ENCODE measurements at regions not wholly inside any gene's neighbourhood (a gene's known extent, or its start where the extent isn't known, plus 50 kb on each side); places are given as distances from the start of the nearest gene placed in this dataset.

DNA sequence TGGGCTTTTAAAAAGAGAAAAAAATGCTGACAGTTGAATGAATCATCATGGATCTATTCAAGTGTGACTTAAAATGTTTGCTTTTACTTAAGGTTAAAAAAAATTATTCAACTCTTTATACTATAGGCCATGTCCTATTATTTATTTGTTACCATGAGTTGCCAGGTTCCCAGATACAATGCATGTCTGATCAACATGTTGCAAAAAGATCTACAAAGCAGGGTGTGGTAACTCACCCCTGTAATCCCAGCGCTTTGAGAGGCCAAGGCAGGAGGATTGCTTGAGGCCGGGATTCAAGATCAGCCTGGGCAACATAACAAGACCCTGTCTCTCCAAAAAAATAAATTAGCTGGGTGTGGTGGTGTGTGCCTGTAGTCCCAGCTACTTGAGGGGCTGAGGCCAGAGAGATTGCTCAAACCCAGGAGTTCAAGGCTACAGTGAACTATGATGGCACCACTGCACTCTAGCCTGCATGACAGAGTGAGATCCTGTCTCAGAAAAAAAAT lies 460.8 kb downstream of the BCAT1 start:
- Mint-ChIP-seq H3K4me3 (ENCODE audit: unreplicated experiment) (no peak overlapping the region), H3K36me3 (ENCODE audit: low read depth, unreplicated experiment) (no peaks in the 10 kb centered on the region), H3K27me3 (ENCODE audit: unreplicated experiment) (no peaks in the 10 kb centered on the region), H3K27ac (ENCODE audit: unreplicated experiment) (no peak overlapping the region), H3K9me3 (ENCODE audit: unreplicated experiment) (no peaks in the 10 kb centered on the region), H3K4me1 (ENCODE audit: unreplicated experiment) (no peaks in the 10 kb centered on the region)
- DNase-seq (ENCODE audit: low spot score), result no peak
- TF ChIP-seq, protein P1, sequence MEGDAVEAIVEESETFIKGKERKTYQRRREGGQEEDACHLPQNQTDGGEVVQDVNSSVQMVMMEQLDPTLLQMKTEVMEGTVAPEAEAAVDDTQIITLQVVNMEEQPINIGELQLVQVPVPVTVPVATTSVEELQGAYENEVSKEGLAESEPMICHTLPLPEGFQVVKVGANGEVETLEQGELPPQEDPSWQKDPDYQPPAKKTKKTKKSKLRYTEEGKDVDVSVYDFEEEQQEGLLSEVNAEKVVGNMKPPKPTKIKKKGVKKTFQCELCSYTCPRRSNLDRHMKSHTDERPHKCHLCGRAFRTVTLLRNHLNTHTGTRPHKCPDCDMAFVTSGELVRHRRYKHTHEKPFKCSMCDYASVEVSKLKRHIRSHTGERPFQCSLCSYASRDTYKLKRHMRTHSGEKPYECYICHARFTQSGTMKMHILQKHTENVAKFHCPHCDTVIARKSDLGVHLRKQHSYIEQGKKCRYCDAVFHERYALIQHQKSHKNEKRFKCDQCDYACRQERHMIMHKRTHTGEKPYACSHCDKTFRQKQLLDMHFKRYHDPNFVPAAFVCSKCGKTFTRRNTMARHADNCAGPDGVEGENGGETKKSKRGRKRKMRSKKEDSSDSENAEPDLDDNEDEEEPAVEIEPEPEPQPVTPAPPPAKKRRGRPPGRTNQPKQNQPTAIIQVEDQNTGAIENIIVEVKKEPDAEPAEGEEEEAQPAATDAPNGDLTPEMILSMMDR (IDR thresholded peaks at IDR 0.05; ENCODE audit: unreplicated experiment), result no peak

- H3K4me3 Mint-ChIP-seq (ENCODE audit: unreplicated experiment), result no peak overlapping the region
- H3K4me1 Mint-ChIP-seq (ENCODE audit: unreplicated experiment), result no peaks in the 10 kb centered on the region
- TF ChIP-seq, protein P1 (IDR thresholded peaks at IDR 0.05; ENCODE audit: unreplicated experiment), result no peak
- no peak for DNase-seq (ENCODE audit: low spot score)
- no peaks in the 10 kb centered on the region for H3K27me3 Mint-ChIP-seq (ENCODE audit: unreplicated experiment)
- no peak overlapping the region for H3K27ac Mint-ChIP-seq (ENCODE audit: unreplicated experiment)
- H3K9me3 Mint-ChIP-seq (ENCODE audit: unreplicated experiment), result no peaks in the 10 kb centered on the region
- no peaks in the 10 kb centered on the region for H3K36me3 Mint-ChIP-seq (ENCODE audit: low read depth, unreplicated experiment)
Measured at GRCh38 chr12:24487606-24488005, 461.3 kb downstream of the BCAT1 start.

GRCh38 chr12:24483732-24484131 lies 465.2 kb downstream of the BCAT1 start:
- Mint-ChIP-seq H3K36me3 (ENCODE audit: low read depth, unreplicated experiment) (no peaks in the 10 kb centered on the region), H3K4me3 (ENCODE audit: unreplicated experiment) (no peak overlapping the region)
- TF ChIP-seq, protein P1 (IDR thresholded peaks at IDR 0.05; ENCODE audit: unreplicated experiment), result no peak

GRCh38 chr12:24482882-24483604 lies 465.9 kb downstream of the BCAT1 start:
- no peaks in the 10 kb centered on the region for H3K36me3 Mint-ChIP-seq (ENCODE audit: low read depth, unreplicated experiment)
- no peaks in the 10 kb centered on the region for H3K9me3 Mint-ChIP-seq (ENCODE audit: unreplicated experiment)
- no peaks in the 10 kb centered on the region for H3K4me1 Mint-ChIP-seq (ENCODE audit: unreplicated experiment)
- H3K4me3 Mint-ChIP-seq (ENCODE audit: unreplicated experiment), result no peak overlapping the region
- TF ChIP-seq, protein P1 (IDR thresholded peaks at IDR 0.05; ENCODE audit: unreplicated experiment), result no peak
- peaks cover 2% of the 10 kb centered on the region for H3K27me3 Mint-ChIP-seq (ENCODE audit: unreplicated experiment)
- H3K27ac Mint-ChIP-seq (ENCODE audit: unreplicated experiment), result no peak overlapping the region
- DNase-seq (ENCODE audit: low spot score), result no peak

More at GRCh38 chr12:24483732-24484131, 465.2 kb downstream of the BCAT1 start:
- H3K9me3 Mint-ChIP-seq (ENCODE audit: unreplicated experiment), result no peaks in the 10 kb centered on the region
- H3K4me1 Mint-ChIP-seq (ENCODE audit: unreplicated experiment), result no peaks in the 10 kb centered on the region
- no peaks in the 10 kb centered on the region for H3K27me3 Mint-ChIP-seq (ENCODE audit: unreplicated experiment)
- no peak for DNase-seq (ENCODE audit: low spot score)
- no peak overlapping the region for H3K27ac Mint-ChIP-seq (ENCODE audit: unreplicated experiment)

DNA sequence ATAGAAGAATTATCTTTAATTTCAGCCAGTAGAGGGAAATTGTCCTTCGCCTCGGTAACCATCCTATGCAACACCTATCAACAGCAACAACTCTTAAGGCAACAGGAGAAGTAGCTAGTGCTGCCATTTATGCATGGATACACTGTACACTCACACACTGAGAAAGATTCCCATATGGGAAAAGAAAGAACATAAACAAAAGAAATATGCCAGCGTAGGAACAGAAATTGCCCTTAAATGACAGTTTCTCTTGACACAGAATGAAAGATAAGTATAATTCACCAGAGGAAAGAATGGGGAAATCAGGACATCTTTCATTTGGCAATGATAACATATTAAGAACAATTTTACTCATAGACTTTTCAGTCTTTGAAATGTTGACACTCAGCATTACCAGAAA lies 466.9 kb downstream of the BCAT1 start:
- peaks cover 2% of the 10 kb centered on the region for H3K27me3 Mint-ChIP-seq (ENCODE audit: unreplicated experiment)
- TF ChIP-seq, protein P1 (IDR thresholded peaks at IDR 0.05; ENCODE audit: unreplicated experiment), result no peak

More for the DNA sequence above, 466.9 kb downstream of the BCAT1 start:
- Mint-ChIP-seq H3K27ac (ENCODE audit: unreplicated experiment) (no peak overlapping the region), H3K4me1 (ENCODE audit: unreplicated experiment) (no peaks in the 10 kb centered on the region), H3K4me3 (ENCODE audit: unreplicated experiment) (no peak overlapping the region), H3K9me3 (ENCODE audit: unreplicated experiment) (no peaks in the 10 kb centered on the region), H3K36me3 (ENCODE audit: low read depth, unreplicated experiment) (no peaks in the 10 kb centered on the region)
- DNase-seq (ENCODE audit: low spot score), result no peak

All from endothelial cell (in vitro differentiated cells).